ENCODE measurements at regions not wholly inside any gene's neighbourhood (a gene's known extent, or its start where the extent isn't known, plus 50 kb on each side); places are given as distances from the start of the nearest gene placed in this dataset.

- Histone ChIP-seq H3K4me1 (ENCODE audit: low read length) (no peaks in the 10 kb centered on the region), H3K4me3 (ENCODE audit: low read length) (no peak overlapping the region), H2AFZ (ENCODE audit: low read length) (no peak overlapping the region), H3K9ac (ENCODE audit: low read length) (no peak overlapping the region), H3K79me2 (ENCODE audit: low read length) (no peaks in the 10 kb centered on the region), H3K9me2 (replicated peaks; ENCODE audit: insufficient read depth, low read length) (no peaks in the 10 kb centered on the region), H3K9me3 (ENCODE audit: low read length) (peaks cover 13% of the 10 kb centered on the region), H3K4me2 (ENCODE audit: low read depth, low read length, poor library complexity, severe bottlenecking) (no peak overlapping the region), H4K20me1 (ENCODE audit: insufficient read depth, low read depth, low read length) (no peaks in the 10 kb centered on the region), H3K36me3 (ENCODE audit: insufficient read depth, low read length) (no peaks in the 10 kb centered on the region), H3K27ac (ENCODE audit: low read length) (no peak overlapping the region), H3K27me3 (ENCODE audit: low read length) (no peaks in the 10 kb centered on the region)
- no peak for DNase-seq
Measured at GRCh38 chr10:81806842-81807241, 68.2 kb upstream of the NRG3 start.

GRCh38 chr10:81814842-81815241 lies 60.2 kb upstream of the NRG3 start:
- Histone ChIP-seq H3K79me2 (ENCODE audit: low read length) (no peaks in the 10 kb centered on the region), H3K4me1 (ENCODE audit: low read length) (no peaks in the 10 kb centered on the region), H3K9me3 (ENCODE audit: low read length) (peaks cover 9% of the 10 kb centered on the region; the same call in 1 of the 2 replicates), H3K9me2 (replicated peaks; ENCODE audit: insufficient read depth, low read length) (no peaks in the 10 kb centered on the region), H3K4me3 (ENCODE audit: low read length) (no peak overlapping the region), H3K4me2 (ENCODE audit: low read depth, low read length, poor library complexity, severe bottlenecking) (no peak overlapping the region), H3K9ac (ENCODE audit: low read length) (no peak overlapping the region), H3K36me3 (ENCODE audit: insufficient read depth, low read length) (no peaks in the 10 kb centered on the region), H3K27me3 (ENCODE audit: low read length) (no peaks in the 10 kb centered on the region), H4K20me1 (ENCODE audit: insufficient read depth, low read depth, low read length) (no peaks in the 10 kb centered on the region), H3K27ac (ENCODE audit: low read length) (no peak overlapping the region), H2AFZ (ENCODE audit: low read length) (no peak overlapping the region)
- no peak for DNase-seq

DNA sequence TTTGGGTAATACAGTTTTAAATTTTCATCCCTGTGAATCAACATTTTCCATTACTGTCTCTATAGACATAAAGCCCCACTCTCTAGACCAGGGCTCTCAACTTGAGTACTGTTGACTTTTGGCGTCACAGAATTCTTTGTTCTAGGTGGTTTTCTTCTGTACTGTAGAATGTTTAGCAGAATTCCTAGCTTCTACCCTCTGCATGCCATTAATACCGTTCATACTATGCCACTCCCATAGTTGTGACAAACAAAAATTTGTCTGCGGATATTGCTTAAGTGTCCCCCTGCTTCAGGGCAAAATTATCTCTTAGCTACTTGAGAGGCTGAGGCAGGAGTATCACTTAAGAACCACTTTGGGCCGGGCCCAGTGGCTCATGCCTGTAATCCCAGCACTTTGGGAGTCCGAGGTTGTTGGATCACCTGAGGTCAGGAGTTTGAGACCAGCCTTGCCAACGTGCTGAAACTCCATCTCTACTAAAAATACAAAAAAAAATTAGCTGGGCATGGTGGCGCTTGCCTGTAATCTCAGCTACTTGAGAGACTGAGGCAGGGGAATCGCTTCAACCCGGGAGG lies 57.3 kb upstream of the NRG3 start:
- H3K9ac ChIP-seq (ENCODE audit: low read length) = no peak overlapping the region
- H3K27ac ChIP-seq (ENCODE audit: low read length) = no peak overlapping the region
- no peak for DNase-seq
- H3K4me3 ChIP-seq (ENCODE audit: low read length) = no peak overlapping the region
- H3K36me3 ChIP-seq (ENCODE audit: insufficient read depth, low read length) = no peaks in the 10 kb centered on the region
- H2AFZ ChIP-seq (ENCODE audit: low read length) = no peak overlapping the region
- no peaks in the 10 kb centered on the region for H3K4me1 ChIP-seq (ENCODE audit: low read length)
- H3K9me3 ChIP-seq (ENCODE audit: low read length) = 0 out of 2 replicates have a peak, but pooled peaks cover 4% of the 10 kb centered on the region
- no peaks in the 10 kb centered on the region for H3K9me2 ChIP-seq (replicated peaks; ENCODE audit: insufficient read depth, low read length)
- no peak overlapping the region for H3K4me2 ChIP-seq (ENCODE audit: low read depth, low read length, poor library complexity, severe bottlenecking)
- H4K20me1 ChIP-seq (ENCODE audit: insufficient read depth, low read depth, low read length) = no peaks in the 10 kb centered on the region
- no peaks in the 10 kb centered on the region for H3K27me3 ChIP-seq (ENCODE audit: low read length)
- H3K79me2 ChIP-seq (ENCODE audit: low read length) = no peaks in the 10 kb centered on the region

DNA sequence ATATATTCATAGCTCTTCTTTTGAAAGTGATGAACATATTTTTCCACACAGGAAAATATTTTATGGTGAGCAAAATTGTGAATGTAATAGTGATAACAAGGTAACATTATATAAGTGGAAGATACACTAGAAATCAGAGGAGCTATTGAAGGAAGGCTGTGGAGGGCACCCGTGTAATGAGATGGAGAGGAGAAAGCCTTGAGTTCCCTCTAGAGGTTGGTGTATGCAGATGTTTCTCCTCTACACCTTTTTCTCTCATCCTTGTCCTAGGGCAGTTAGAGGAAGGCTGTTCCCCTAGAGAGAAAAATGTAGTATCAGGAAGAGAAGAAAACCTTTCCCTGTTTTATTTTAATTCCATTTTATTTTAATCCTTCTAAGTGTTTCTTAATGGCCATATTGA lies 54.6 kb upstream of the NRG3 start:
- no peak overlapping the region for H3K27ac ChIP-seq (ENCODE audit: low read length)
- H3K36me3 ChIP-seq (ENCODE audit: insufficient read depth, low read length) = no peaks in the 10 kb centered on the region
- H3K4me3 ChIP-seq (ENCODE audit: low read length) = no peak overlapping the region
- no peaks in the 10 kb centered on the region for H3K9me3 ChIP-seq (ENCODE audit: low read length)
- no peak overlapping the region for H2AFZ ChIP-seq (ENCODE audit: low read length)
- DNase-seq = peak; percentile 44
- H3K4me1 ChIP-seq (ENCODE audit: low read length) = no peaks in the 10 kb centered on the region
- H4K20me1 ChIP-seq (ENCODE audit: insufficient read depth, low read depth, low read length) = no peaks in the 10 kb centered on the region
- no peaks in the 10 kb centered on the region for H3K27me3 ChIP-seq (ENCODE audit: low read length)
- H3K9me2 ChIP-seq (replicated peaks; ENCODE audit: insufficient read depth, low read length) = no peaks in the 10 kb centered on the region
- no peaks in the 10 kb centered on the region for H3K79me2 ChIP-seq (ENCODE audit: low read length)
- H3K4me2 ChIP-seq (ENCODE audit: low read depth, low read length, poor library complexity, severe bottlenecking) = no peak overlapping the region
- H3K9ac ChIP-seq (ENCODE audit: low read length) = no peak overlapping the region
